ENCODE measurements at regions not wholly inside any gene's neighbourhood (a gene's known extent, or its start where the extent isn't known, plus 50 kb on each side); places are given as distances from the start of the nearest gene placed in this dataset.
"Not testable (repeated sequence)": the region's sequence is repeated elsewhere in the genome, so short reads cannot be mapped to it uniquely, and the experiment has no call there.

DNA sequence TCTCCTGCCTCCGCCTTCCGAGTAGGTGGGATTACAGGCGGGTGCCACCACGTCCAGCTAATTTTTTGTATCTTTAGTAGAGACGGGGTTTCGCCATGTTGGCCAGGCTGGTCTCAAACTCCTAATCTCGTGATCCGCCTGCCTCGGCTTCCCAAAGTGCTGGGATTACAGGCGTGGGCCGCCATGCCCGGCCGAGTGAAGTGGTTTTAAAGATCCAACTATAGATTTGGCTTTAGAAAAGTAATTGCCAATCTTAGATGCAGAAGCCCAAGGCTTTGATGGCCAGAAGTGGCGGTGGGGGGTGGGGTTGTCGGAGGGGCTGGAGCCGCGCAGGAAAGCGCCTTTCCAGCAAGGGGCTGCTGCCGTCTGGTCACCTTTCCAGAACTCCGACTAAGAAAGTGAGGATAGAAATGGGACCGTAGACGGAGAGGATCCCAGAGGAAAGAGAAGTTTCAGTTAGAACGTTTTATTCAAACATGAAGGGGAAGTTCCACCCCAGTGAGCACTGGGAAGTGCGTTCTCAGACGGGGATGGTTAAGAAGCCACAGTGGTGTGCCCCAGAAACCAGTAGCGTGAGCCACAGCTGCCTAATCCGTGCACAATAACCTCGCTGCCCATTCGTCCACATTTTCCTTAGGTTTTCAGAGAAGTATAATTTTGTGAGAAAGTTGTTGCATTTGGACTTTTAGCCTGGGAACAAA is 69.7 kb downstream of the DLL1 start:
- DNase-seq (ENCODE audit: low read depth, low spot score) = no peak
- no peak overlapping the region for H3K27ac ChIP-seq

DNA sequence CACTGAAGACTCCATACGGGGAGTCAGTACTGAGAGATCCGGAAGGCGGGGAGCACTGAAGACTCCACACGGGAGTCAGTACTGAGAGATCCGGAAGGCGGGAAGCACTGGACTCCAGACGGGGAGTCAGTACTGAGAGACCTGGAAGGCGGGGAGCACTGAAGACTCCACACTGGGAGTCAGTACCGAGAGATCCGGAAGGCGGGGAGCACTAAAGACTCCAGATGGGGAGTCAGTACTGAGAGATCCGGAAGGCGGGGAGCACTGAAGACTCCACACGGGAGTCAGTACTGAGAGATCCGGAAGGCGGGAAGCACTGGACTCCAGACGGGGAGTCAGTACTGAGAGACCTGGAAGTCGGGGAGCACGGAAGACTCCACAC is 77.2 kb downstream of the DLL1 start:
- H3K27ac ChIP-seq; DNase-seq (ENCODE audit: low read depth, low spot score): not testable (repeated sequence)

DNA sequence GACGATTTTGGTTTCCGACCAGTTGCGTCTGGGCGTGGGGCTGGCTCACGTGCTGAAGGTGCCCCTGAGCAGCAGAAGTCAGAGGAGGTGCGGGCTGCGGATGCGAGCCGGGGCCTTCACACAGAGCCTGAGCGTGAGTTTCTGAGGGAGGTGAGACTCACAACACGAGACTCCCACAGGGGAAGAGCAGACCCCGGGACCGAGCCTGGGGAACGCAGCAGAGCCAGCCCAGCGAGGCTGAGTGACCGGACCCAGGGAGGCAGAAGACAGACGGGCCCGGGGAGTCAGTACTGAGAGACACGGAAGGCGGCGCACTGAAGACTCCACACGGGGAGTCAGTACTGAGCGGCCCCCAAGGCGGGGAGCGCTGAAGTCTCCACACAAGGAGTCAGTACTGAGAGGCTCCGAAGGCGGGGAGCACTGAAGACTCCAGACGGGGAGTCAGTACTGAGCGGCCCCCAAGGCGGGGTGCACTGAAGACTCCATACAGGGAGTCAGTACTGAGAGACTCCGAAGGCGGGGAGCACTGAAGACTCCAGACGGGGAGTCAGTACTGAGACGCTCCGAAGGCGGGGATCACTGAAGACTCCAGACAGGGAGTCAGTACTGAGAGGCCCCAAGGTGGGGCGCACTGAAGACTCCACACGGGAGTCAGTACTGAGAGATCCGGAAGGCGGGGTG is 77.8 kb downstream of the DLL1 start:
- H3K27ac ChIP-seq = no peak overlapping the region
- no peak for DNase-seq (ENCODE audit: low read depth, low spot score)

DNA sequence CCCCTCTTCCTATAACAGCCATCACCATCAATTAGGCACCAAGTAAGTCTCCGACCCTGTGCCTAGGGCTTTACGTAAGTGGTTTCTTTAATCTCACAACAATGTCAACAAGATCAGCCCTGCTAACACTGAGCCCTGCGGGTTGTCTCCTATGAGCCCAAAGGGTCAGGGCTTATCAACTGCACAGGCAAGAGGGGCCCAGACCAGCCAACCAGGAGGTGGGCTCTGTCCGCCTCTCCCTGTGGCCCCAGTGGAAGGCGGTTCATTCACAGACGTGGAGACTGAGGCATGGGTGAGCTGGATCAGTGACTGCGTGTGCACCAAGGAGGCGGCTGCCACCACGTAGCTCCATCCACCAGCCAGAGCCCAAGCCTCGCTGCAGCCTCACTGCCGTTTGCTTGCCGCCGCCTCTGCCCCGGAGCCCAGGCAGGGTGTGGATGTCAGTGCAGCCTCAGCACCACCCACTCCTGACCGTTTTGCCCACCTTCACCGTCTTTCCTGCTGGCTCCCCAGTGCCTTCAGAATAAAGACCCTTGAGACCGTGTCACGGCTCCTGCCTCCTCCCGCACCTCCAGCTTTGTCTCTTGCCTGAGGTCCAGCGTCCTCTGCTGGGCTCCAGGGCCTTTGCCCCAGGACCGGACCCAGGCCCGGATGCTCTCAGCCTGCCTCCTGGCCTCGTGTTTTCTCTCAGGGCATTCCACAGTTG is 78.7 kb downstream of the DLL1 start:
- no peak for DNase-seq (ENCODE audit: low read depth, low spot score)
- H3K27ac ChIP-seq = no peak overlapping the region

DNA sequence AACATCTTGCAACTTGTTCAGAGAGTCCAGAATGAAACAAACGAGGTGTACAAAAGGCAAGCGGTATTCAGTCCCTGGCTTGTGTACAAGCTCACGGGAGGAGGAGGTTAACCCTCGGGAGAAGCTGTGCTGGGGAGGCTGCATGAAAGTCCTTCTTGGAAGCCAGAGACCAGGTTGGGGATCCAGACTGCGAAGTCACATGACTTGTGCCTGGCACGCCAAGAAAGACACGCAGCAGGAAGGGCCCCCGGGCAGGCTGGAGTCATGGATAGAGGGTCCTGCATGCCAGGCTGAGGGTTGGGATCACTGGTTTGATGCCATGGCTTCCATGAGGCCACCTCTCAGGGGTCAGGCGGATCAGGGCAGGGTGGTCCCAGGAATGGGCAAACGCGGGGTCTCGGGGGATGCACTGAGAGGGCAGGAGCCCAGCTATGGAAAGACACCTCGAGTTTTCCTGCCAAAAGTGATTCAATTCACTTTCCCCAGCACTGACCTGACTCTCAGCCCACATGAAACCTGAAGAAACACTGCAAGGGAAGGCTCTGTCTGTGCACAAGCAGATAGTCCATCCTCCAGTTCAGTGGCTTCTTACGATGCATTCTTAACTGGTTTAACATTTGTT is 79.4 kb downstream of the DLL1 start:
- H3K27ac ChIP-seq = no peak overlapping the region
- no peak for DNase-seq (ENCODE audit: low read depth, low spot score)

DNA sequence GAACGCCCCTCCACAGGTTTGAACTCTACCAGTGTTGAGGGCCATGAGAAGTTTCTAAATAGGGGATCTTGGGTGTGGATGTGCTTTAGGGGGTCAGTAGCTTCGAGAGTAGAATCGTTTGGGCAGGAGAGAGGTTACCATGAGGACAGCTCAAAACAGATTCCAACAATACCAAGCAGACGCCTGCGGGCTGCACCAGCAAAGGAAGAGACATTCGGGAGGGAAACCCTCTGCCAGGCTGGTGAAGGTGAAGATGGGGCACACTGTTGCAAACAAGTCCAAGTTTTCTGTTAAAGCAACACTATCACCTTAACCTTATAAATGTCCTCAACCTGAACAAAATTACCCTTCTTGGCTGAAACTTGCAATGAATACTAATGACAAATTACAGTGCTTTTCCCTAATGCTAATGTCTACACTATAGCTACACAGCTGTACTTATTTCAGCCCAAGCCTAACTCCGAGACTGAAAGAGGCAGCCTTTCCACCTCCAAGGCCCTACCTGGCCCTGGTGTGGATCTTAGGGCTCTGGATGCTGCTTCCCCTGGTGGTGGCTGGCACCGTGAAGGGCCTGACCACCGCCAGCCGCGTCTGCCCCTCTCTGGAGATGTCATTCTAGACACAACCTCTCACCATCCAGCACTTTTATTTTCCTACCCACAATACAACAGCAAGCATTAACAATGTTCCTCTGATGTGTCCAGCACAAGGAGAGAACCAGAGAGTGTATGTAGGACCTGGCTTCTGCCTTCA is 80.1 kb downstream of the DLL1 start:
- H3K27ac ChIP-seq = no peak overlapping the region
- DNase-seq (ENCODE audit: low read depth, low spot score) = no peak

DNA sequence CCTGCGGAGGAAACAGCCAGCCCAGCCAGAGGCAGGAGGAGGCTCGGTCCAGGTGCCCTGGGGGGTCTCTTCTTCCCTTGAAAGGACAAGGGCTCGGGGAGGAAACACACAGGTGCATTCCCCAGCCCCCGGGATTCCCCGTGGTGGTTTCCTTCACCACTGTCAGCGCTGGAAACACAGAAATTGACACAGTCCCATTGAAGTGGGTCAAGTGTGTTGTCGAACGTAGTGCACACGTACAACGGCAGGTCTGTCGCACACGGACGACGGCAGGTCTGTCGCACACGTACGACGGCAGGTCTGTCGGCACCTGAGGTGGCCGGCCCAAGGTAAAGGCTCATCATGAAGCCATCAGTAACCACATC is 80.9 kb downstream of the DLL1 start:
- DNase-seq (ENCODE audit: low read depth, low spot score) = no peak

DNA sequence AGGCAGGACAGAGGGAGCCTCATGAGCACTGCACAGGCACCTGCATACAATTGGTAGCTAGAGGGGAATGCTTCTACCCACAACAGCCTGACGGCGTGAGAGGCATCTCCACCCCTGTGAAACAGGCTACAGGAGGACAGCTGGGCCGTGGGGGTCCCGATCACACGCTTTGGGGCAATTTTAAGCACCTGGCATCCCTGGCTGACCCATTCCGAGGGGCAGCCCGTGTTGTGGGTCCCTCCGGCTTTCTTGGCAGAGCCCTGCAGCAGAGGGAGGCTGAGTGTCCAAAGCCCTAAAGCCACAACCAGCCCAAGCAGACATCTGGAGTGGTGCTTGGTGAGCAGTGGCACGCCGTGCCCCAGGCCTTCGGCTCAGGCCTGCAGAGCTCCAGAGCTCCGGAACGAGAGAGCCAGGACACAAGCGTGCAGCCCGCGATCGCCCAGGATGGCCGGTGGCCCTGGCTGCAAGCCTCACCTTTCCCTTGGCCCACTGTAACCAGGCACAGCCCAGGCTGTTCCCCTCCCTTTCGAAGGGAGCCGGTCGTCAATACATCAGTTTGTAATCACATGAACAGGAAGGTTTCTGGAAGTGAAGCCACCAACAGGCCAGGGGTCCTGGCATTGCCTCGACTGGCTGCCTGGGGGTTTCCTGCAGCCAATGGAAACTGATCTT is 81.4 kb downstream of the DLL1 start:
- H3K27ac ChIP-seq = no peak overlapping the region
- DNase-seq (ENCODE audit: low read depth, low spot score) = no peak

More for the DNA sequence above, 80.9 kb downstream of the DLL1 start:
- no peak overlapping the region for H3K27ac ChIP-seq

DNA sequence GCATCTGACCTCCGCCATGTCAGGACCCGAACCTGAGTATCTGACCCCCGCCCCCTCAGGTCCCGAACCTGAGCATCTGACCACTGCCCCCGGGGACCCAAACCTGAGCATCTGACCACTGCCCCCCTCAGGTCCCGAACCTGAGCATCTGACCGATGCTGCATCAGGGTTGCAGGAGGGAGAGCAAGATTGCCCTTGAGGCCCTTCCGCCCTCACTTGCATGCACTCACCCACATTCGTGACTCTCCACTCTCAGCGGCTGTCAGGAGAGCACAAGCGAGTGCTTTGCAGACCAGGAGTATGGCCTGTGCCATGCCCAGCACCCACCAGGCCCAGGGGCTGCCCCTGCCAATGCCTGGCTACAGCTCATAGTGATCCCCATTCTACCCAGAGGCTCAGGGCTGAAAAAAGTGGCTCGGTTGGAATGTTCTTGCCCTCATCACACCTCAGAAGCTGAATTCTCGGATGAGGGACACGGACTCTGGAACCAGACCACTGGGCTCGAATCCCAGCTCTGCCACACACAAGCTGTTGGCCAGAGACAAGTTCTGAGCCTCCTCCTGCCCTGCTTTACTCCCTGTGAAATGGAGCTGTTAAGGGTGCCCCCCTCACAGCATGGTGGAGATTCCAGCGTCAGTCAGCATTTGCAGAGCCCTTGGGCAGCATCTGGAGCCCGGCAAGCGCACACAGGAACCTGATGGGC is 82.1 kb downstream of the DLL1 start:
- DNase-seq (ENCODE audit: low read depth, low spot score) = no peak
- no peak overlapping the region for H3K27ac ChIP-seq

DNA sequence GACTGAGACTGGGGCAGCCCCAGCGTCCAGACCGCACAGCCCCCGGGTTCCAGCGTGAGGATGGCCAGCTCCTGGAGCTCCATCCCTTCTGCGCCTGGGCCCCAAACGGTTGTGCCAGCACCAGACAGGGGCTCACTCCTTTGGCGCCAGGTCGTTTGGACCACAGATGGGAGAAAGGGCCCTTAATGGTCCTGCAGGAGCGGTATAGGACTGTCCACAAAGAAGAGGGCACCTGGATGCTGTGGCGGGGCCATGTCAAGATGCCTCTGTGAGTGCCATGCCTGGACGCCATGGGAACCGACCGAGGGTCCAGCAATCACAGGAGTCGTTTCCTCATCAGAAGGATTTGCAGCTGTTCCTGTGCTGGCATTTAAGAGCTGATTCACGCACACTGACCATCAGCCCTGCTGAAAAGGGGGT is 82.7 kb downstream of the DLL1 start:
- no peak overlapping the region for H3K27ac ChIP-seq

DNA sequence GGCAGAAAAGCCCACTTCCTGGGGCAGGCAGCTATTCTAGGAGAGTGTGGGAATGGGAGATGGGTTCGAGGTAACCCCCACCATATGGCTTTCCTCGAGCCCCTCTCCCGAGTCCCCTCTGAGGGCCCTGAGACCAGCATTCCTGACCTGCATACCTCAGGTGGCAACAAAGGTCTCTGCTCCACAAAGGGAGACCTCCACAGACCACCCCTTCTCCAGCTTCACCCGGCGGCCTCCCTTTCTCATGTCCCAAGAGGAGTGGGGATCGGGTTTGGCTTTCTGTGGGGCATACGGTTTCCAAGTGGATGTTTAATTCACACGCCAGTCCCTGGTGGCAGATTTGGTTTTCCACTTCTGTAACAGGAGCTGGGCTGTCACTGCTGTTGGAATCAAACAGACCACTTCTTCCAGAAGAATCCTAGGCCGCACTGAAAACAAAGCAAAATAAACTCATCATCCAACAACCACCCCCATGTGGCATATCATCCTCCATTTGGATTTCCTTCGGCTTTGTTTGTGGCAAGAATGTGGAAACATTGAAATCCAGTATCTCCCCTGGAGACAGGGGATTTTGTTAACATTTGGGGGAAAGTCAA is 83.2 kb downstream of the DLL1 start:
- no peak for DNase-seq (ENCODE audit: low read depth, low spot score)
- no peak overlapping the region for H3K27ac ChIP-seq

More for the DNA sequence above, 82.7 kb downstream of the DLL1 start:
- DNase-seq (ENCODE audit: low read depth, low spot score) = no peak

DNA sequence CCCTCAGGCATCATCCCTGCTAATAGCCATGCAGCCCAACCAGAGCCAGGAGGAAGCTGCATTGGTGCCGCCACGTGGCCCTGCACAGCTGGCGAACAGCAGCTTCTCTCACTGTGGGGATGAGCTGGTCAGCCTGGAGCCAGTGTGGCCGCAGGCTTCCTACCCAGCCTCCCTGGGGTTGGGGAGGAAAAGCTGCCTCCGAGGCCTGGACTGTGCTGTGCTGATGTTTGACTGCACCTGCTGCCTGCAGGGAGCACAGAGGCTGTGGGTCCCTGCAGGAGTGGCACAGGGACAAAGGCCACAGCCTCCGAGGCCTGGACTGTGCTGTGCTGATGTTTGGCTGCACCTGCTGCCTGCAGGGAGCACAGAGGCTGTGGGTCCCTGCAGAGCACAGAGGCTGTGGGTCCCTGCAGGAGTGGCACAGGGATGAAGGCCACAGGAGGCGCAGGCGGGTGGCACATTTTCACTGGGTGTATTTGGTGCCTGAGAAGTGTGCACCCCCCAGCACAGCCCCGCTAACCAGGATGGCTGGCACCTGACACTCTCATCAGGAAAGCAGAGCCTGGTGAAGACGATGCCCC is 83.9 kb downstream of the DLL1 start:
- no peak overlapping the region for H3K27ac ChIP-seq
- no peak for DNase-seq (ENCODE audit: low read depth, low spot score)

DNA sequence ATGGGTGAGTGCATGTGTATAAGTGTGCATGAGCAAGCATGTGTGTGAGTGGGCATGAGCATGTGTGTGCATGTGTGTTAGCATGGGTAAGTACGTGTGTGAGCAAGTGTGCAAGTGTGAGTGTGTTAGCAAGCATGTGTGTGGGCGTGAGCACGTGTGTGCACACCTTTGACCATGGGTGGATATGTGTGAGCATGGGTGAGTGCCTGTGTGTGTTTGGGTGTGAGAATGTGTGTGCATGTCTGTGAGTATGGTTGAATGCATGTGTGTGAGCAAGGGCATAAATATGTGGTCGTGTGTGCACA is 84.6 kb downstream of the DLL1 start:
- DNase-seq (ENCODE audit: low read depth, low spot score) = no peak
- H3K27ac ChIP-seq = no peak overlapping the region

DNA sequence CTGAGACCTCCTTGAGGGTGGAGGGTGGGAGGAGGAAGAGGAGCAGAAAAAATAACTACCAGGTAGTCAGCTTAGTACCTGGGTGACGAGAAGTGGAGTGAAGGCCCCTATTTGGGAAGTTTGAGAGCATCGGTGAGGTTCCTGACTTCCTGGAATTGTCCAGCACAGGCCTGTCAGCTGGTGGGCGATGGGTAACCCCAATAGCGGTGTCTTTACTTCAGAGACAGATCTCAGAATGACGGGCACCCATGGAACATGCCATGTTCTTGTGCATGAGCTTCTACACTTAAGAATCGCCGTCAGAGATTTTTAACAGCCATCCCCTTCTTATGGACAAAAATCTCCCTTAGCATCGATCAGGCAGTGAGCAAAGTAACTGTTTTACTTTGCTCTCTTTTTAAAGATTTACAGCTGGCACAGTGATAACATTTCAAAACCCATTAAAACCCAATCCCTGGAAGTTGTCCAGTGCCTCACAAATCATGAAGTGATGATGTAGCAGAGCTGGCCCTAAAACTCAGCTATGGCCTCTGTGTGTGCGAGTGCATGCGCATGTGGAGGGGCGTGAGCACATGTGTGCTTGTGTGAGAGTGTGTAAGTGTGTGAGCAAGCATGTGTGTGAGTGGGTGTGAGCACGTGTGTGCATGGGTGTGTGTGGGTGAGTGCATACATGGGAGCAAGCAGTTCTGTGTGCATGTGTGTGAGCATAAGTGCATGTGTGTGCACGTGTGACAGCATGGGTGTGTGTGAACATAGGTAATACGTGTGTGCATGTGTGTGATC is 85.2 kb downstream of the DLL1 start:
- no peak overlapping the region for H3K27ac ChIP-seq
- DNase-seq (ENCODE audit: low read depth, low spot score) = no peak

DNA sequence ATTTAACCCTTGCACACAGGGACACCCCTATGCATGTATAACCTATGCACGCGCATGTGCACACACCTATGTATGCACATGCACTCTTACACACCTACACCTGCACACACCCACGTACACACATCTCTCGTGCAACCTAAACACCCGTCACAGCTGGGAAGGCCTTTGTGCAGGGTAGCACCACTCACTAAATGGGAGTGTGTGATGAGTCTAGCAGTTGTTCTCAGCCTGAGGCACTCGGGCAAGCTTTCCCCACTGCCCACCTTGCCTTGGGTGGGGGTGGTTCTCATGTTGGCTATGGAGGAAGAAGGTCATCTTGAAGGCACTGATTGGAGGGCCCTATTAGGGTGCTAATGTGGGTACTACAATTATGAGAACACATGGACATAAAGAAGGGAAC is 85.8 kb downstream of the DLL1 start:
- no peak overlapping the region for H3K27ac ChIP-seq
- DNase-seq (ENCODE audit: low read depth, low spot score) = no peak

DNA sequence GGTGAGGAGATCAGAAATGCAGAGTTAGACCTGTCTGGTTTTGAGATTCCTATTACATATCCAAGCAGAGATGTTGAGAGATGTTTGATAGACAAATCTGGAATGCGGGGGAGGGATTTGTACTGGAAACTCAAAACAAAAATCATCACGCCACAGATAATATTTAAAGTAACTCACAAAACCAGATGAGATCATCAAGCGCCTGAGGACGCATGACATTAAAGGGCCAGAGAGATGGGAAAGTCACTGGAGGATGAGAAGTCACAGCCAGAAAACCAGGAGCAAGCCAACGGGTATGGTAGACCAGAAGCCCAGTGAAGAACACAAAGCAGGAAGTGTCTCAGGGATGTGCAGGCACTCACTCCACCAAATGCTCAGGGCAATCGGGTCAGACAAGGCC is 87.7 kb downstream of the DLL1 start:
- H3K27ac ChIP-seq = no peak overlapping the region
- DNase-seq (ENCODE audit: low read depth, low spot score) = no peak

DNA sequence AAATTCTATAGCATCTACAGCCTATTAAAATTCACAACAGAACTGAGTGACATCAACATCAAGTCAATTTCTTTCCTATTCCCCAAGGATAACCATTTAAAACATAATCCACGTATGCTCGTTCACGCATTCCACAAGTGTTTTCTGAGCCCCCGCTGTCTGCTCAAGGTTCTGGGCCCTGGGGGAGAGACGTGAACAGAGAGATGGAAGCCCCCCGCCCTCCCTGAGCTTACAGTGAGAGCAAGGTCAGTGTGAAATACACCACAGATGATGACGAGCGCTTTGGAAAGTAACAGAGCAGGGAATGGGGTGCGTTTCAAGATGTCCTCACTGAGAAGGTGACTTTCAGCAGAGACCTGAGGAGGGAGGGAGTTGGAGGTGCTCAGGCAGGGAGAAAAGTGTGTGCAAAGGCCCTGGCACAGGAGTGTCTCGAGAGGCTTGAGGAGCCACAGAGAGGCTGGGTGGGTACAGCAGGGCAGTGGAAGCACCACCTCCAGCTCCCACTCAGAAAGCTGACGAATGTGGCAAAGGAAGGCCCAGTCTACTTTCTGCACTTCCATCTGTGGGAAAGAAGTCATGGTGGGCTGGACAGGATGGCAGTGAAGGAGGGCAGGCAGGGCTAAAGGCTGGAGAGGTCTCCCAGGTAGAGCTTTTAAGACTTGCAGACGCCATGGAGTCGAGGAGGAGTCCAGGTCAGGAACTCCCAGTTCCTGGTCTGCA is 88.3 kb downstream of the DLL1 start:
- no peak overlapping the region for H3K27ac ChIP-seq
- DNase-seq (ENCODE audit: low read depth, low spot score) = no peak
